ENCODE measurements at regions not wholly inside any gene's neighbourhood (a gene's known extent, or its start where the extent isn't known, plus 50 kb on each side); places are given as distances from the start of the nearest gene placed in this dataset.

DNA sequence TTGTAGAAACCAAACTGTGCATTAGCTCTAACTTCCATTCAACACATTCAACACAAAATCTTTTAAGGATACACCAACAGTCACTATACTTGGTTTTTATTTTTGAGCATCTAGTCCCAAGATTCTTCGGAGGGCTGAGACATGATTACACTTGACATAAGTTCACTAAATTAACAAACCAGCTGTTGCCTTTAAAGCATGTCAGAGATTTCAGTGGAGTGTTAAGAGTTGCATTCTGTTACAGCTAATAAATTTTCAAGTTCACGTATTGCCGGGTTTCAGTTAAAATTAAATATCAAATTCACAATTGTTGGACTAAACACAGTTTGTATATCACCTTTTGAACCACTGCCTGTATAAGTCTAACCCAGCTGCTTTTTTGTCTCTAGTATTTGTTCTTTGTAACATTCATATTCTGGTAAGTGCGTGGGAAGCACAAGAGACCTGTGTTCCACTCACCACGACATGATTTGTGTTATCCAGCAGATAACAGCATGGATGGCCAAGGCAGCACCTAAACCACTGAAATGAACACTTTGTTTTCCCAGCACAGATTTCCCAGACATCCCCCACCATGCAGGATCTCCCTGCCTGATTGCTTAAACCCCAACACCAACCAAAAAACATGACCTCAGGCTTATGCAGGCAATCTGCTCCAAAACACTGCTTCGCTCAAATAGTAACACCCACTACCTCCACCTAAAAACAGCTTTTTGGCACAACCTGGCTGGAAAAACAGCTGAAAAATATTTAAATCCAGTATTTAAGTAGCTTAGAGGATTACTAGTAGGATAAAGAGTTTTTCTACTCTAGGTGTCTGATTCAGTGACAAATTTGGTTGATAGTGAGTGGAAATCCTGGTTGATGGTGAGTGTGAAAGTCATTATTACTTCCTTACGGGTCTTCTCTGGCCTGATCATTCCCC, 286.5 kb upstream of the NT5E start:
- TF ChIP-seq, protein P1, sequence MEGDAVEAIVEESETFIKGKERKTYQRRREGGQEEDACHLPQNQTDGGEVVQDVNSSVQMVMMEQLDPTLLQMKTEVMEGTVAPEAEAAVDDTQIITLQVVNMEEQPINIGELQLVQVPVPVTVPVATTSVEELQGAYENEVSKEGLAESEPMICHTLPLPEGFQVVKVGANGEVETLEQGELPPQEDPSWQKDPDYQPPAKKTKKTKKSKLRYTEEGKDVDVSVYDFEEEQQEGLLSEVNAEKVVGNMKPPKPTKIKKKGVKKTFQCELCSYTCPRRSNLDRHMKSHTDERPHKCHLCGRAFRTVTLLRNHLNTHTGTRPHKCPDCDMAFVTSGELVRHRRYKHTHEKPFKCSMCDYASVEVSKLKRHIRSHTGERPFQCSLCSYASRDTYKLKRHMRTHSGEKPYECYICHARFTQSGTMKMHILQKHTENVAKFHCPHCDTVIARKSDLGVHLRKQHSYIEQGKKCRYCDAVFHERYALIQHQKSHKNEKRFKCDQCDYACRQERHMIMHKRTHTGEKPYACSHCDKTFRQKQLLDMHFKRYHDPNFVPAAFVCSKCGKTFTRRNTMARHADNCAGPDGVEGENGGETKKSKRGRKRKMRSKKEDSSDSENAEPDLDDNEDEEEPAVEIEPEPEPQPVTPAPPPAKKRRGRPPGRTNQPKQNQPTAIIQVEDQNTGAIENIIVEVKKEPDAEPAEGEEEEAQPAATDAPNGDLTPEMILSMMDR (IDR thresholded peaks at IDR 0.05): no peak
- no peak for TF ChIP-seq POLR2A (IDR thresholded peaks at IDR 0.05)
